HG02938 (cell line): ENCODE measurements at regions not wholly inside any gene's neighbourhood (a gene's known extent, or its start where the extent isn't known, plus 50 kb on each side); places are given as distances from the start of the nearest gene placed in this dataset.
"Not testable (repeated sequence)": the region's sequence is repeated elsewhere in the genome, so short reads cannot be mapped to it uniquely, and the experiment has no call there.

Experiments
- ATAC-seq: cut with Tn5 transposase; IDR thresholded peaks from one replicate; pipeline ENCODE4 v1.9.1; 2021; ENCODE audit warnings: mild to moderate bottlenecking, moderate library complexity; ENCODE audit not compliant: unreplicated experiment

- ATAC-seq, result no peak
Measured at GRCh38 chr2:160784034-160784433, 290.4 kb upstream of the RBMS1 start.

DNA sequence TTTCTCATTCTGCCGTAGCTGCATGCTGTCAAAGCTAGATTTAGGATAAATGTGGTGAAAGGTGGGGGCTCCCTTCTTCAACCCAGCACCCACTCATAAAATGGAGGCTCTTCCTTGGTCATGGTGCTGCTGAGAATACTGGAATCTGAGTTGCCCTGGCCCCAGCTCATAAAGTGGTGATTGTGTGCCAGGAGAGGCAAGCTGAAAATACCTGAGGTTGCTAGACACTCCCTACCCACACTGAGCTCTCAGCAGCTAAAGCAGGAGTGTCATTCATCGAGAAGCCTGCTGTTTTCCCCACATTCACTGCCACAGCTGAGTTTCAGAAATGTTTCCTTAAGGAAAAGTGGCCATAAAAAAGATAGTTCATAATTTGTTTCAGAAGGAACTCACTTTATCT lies 297.1 kb upstream of the RBMS1 start:
- ATAC-seq, result no peak

DNA sequence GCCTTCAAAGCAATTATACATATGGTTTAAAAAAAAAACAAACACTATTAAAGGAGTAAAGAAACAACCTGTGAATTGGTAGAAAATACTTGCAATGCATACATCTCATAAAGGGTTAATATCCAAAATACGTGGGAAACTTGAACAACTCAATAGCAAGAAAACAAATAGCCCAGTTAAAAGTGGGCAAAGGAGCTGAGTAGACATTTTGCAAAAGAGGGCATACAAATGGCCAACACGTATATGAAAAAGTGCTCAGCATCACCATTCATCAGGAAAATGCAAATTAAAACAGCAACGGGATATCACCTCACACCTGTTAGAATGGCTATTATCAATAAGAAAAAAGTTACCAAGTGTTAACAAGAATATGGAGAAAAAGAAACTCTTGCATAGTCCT lies 298.3 kb upstream of the RBMS1 start:
- no peak for ATAC-seq

DNA sequence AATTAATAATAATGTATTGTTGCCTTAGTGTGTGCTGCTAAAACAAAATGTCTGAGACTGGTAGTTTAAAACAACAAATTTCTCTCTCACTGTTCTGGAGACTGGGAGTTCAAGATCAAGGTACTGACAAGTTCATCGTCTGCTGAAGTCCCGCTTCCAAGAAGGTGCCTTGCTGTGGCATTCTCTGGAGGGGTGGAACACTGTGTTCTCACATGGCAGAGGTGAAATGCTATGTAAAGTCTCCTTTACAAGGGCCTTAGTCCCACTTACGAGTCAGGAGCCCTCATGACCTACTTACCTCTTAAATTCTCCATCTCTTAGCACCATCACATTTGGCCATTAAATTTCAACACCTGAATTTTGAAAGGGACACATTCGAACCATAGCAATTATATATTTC lies 299.2 kb upstream of the RBMS1 start:
- ATAC-seq, result no peak

DNA sequence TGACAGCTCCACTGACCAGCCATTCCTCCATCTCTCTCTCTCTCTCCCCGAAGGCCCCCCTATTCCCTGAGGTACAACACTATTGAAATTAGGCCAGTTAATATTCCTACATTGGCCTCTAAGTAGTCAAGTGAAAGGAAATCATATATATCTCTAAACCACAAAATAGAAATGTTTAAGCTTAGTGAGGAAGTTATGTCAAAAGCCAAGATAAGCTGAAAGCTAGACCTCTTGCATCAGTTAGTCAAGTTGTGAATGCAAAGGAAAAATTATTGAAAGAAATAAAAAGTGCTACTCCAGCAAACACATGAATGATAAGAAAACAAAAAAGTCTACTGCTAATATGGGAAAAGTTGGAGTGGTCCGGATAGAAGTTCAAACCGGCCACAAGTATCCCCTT lies 301.3 kb upstream of the RBMS1 start:
- ATAC-seq, result no peak

- no peak for ATAC-seq
Measured at GRCh38 chr2:160803881-160804280, 310.3 kb upstream of the RBMS1 start.

- ATAC-seq, result no peak
Measured at GRCh38 chr2:160810406-160810805, 316.8 kb upstream of the RBMS1 start.

DNA sequence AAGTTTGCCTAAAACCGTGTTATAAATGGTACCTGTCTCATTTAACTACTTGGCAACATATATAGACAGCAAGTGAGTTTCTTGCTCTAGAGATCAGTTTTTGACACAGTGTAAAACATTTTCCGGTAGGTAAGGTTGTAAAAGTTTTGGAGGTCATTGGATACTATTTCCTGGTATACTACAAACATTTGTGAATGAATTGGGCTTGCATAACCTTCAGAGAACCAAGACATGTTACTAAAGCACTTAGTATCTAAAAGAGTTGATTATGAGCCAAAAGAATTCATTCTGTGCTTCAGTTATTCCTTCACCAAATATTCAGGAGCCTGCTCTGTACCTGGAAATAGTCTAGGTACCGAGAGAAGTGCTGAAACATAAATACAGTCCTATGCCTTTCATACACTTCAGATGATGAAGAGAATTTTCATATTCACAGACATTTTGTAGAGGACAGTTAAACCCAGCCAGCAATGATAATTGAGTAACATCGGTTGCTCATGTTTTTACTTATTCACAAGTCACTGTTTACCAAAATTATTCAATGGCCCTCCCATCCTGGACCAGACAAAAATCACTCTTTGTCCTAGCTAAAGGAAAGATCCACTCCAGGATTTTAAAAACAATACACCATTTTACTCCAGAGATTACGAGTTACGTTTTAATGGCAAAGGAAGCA lies 319.4 kb upstream of the RBMS1 start:
- no peak for ATAC-seq

DNA sequence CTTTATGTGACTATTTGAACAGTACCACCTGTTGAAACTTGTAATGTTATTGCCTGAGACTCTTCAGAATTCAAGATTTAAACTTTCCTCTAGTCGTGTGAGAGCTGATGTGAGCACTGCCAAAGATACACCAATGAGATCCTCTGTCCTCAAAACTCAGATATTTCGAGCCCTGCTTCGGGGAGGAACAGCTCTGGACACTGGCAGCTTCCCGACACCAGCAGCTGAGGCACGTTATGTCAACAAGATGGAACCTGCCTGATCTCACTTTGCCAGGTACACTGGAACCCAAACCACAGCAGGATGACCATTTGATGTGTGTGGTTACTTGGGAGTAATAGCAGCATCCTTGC lies 319.9 kb upstream of the RBMS1 start:
- no peak for ATAC-seq

DNA sequence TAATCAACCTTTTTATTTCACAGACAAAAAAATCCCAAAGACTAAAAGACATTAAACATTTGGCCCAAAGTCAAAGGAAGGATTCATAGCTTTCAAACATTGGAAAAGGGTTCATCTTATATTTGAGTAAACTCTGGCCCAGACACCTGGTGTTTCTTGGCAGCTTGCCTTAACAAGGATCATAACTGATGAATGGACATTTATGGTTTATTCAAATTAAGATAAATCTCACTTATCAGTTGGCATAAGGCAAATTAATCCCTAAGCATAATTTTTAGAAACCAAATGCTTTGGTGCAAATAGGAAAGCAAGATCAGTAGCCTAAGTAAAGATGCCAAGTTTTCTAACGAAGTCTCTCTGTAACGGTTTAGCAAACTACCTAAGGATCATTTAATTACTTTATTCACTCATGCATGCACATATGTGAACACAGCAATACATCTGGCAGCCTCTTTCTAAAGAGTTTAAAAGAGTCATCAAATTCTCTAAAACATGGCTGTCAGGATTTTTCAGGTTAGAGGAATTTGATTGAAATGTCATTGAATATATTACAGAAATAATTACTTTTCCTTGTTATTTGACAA lies 323.4 kb upstream of the RBMS1 start:
- ATAC-seq, result no peak

GRCh38 chr2:160820691-160821090 lies 327.1 kb upstream of the RBMS1 start:
- no peak for ATAC-seq

DNA sequence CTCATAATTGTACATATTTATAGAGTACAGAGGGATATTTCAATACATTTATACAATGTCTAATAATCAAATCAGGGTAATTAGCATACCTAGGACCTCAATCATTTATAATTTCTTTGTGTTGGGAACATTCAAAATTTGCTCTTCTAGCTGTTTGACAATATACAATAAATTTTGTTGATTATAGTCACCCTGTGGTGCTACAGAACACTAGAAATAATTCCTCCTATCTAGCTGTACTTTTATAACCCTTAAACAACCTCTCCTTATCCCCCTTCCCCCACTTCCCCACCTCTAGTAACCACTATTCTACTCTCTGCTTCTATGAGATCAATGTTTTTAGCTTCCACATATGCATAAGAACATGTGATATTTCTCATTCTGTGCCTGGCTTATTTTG lies 328.4 kb upstream of the RBMS1 start:
- no peak for ATAC-seq

- ATAC-seq, result no peak
Measured at GRCh38 chr2:160825433-160825832, 331.8 kb upstream of the RBMS1 start.

DNA sequence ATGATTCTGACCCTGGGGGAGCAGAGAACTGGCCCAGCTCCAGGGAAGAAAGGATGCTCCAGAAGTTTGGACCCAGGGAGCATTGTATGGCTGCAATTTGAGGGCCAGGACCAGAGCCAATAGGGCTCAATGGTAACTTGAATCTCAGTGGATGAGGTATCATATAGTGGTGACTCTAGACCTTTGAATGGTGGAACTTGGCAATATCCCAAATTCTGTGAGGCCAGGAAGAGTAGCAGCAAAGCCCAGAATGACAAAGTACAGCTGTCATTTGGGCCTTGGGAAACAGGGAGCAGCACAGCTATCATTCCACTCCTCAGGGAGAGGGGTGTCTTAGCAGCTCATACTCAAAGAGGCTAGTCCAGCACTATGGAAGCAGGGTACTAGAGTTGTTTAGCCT lies 332.9 kb upstream of the RBMS1 start:
- no peak for ATAC-seq

GRCh38 chr2:160828076-160828475 lies 332.2 kb upstream of the TANK start:
- no peak for ATAC-seq

DNA sequence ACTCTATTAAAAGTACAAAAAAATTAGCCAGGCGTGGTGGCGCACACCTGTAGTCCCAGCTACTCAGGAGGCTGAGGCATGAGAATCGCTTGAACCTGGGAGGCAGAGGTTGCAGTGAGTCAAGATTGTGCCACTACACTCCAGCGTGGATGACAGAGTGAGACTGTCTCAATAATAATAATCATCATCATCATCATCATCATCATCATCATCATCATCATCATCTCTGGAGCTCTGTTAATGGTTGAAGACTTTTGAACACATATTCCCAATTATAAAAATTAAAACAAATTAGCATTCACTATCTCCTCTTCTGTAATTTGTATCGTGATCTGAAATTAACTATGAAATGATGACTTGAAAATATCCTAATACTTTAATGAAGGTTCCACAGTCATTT lies 327.8 kb upstream of the TANK start:
- not testable (repeated sequence) for ATAC-seq

DNA sequence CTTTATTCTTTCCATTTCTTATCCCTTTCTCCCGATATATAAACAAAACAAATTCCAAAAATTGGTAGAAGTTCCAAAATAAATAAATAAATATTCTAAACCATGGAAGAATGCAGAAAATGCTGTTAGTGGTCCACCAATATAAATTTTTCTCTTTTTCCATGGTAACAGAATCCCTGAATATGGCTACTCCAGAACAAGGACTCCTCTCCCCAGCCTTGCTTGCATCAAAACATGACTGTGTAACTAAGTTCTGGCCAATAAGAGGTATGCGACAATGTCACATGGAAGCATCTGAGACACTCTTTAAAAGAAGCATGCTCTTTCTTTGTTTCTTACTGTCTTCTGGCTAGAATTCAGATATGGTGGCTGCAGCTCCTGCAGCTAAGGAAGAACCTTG lies 325.1 kb upstream of the TANK start:
- ATAC-seq, result no peak

GRCh38 chr2:160836755-160837154 lies 323.5 kb upstream of the TANK start:
- ATAC-seq, result no peak

DNA sequence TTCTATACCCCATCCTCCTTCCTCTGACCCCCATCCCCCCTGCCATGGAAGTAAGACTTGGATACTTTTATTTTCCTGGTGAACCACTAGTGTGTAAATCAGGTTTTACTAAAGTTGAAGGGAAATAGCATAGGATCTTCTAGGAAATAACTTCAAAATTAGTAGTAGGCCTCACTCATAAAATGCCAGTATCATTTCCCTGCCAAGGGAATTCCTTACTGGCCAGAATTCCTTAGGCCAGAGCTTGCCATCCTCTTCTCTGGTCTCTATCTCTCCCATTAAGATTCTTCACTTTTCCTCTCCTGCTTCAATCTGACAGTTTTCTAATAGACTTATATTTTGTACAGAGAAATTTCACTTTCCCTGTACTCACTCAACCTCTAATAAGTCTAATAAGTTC lies 322.8 kb upstream of the TANK start:
- no peak for ATAC-seq

DNA sequence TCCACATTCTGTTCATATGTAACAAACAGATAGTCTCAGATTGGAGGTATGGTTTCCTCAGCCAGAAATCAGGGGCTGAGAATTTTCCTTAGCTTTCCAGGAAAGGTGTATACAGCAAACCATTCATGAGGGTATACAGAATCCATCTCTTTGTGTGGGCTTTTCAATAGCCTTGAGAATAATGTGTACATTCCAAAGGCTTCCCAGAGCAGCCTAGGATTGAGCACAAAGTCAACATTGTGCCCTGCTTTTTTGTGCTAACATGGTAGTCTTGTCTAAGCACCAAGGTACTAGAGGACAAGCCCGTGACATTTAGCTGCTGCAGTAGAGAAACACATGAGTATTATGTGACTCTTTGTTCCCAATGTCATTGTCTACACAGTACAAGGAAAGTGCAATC lies 322.1 kb upstream of the TANK start:
- no peak for ATAC-seq

DNA sequence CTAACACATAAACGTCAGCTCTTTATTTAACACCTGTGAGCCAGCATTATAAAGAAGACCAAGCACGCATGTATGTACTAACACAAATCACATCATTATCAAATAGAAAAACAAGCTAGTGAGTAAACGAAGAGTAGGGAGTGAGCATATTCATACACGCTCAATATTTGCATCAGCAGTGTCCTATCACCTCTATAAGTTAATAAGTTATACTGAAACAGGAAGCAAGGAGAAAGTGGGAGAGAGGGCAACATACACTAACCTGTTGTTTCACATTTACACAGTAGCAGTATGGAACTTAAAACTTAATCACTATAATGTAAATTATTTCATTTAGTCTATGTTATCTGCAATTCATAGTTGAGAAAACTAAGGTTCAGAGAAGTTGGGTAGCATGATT lies 321.5 kb upstream of the TANK start:
- ATAC-seq, result no peak

GRCh38 chr2:160842286-160842685 lies 317.9 kb upstream of the TANK start:
- ATAC-seq, result no peak

DNA sequence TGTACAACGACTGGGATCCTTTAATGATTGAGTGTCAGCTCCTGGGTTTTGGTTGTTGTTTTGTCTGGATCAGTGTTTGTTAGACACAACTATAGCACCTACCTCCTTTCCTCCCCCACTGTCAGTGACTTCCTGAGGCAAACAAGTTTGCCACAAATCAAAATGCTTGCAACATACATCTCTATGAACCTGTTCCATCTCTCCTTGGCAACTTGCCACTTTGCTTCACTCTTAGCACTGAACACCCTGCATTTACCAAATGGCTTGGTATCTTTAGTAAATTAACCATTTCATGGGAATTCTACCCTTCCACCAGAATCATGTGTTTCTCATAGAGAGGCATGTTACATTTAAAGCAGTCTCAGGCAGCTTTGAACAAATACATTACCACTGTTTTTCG lies 301.1 kb upstream of the TANK start:
- no peak for ATAC-seq
